GM18858 (cell line): ENCODE measurements at regions not wholly inside any gene's neighbourhood (a gene's known extent, or its start where the extent isn't known, plus 50 kb on each side); places are given as distances from the start of the nearest gene placed in this dataset.
"Not testable (repeated sequence)": the region's sequence is repeated elsewhere in the genome, so short reads cannot be mapped to it uniquely, and the experiment has no call there.

ENCODE experiments used
- ATAC-seq: cut with Tn5 transposase; IDR thresholded peaks from one replicate; pipeline ENCODE4 v1.9.1; 2021; ENCODE audit not compliant: unreplicated experiment

DNA sequence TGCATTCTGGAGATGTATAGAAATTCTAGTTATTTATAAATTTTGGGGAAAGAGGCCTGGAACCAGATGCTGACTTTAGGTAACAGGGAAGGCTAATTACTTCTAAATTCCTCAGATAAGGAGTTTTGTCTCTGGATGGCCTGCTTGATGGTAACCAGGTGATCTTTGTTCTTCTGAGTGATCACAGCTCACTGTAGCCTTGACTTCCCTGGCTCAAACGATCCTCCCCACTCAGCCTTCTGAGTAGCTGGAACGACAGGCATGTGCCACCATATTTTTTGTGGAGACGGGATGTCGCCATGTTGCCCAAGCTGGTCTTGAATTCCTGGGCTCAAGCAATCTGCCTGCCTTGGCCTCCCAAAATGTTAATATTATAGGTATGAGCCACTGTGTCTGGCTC, 54.4 kb upstream of the MSH6 start:
- no peak for ATAC-seq

DNA sequence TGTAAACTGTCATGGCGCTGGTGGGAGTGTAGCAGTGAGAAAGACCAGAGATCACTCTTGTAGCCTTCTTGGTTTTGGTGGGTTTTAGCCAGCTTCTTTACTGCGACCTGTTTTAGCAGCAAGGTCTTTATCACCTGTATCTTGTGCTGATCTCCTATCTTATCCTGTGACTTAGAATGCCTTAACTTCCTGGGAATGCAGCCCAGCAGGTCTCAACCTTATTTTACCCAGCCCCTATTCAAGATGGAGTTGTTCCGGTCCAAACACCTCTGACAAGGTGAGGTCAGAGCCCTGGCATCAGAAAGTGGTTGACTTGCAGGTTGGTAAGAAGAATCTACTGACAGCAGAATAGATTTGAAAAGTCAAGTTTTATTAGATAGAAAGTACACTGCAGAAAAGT, 55.0 kb upstream of the MSH6 start:
- no peak for ATAC-seq

DNA sequence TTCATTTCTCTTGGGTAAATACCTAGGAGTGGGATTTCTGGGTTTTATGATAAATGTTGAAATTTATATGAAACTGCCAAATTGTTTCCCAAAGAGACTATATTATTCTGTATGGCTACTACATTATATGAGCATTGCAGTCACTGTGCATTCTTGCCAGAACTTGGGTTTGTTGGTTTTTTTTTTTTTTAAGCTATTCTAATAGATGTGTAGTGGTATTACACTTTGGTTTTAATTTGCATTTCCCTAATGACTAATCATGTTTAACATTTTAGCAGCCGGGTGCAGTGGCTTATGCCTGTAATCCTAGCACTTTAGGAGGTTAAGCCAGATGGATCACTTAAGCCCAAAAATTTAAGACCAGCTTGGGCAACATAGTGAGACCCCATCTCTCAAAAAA, 56.0 kb upstream of the MSH6 start:
- ATAC-seq = not testable (repeated sequence)

DNA sequence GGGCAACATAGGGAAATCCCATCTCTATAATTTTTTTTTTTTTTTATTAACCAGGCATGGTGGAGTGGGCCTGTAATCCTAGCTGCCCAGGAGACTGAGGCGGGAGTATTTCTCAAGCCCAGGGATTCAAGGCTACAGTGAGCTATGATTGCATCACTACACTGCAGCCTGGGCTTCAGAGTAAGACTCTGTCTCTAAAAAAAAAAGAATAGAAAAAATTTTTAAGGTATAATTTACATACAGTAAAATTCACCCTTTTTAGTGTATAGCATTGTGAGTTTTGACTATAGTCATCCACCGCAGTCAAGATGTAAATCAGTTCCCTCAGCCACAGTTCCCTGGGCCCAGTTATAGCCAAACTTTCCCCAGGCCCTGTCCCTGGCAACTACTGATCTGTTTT, 57.1 kb upstream of the MSH6 start:
- ATAC-seq = peak; percentile 17

DNA sequence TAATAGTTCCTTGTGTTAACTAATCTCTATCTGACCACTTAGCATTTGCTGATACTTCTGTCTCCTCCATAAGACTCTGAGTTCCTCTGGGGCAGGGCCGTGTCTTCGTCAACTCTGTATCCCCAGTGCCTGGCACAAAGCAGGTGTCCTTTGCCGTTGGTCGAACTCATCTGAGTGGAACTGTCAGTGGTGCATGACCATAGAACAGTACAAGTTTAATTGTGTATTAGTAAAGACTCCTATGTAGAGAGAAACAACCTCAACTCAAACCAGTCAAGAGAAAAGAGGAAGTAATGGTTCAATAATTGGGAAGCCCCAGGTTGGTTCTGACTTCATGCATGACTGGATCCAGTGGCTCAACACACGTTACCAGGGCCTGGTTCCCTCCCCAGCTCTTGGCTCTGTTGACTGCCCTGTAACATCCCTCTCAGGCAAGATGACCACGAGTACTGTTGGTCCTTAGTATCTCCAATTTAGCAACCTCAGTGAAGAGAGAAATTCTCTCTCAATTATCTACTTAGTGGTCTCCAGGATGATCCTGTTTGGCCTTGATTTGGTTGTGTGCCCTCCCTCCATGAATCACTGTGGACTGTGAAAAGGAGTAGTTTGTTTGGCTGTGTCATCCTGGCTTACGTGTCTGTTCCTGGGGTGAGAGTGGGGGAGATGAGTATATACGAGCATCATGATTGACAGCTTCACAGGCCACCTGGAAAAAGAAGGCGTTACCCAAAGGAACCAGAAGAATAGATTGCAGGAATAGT, 58.5 kb upstream of the MSH6 start:
- peak; percentile 87 for ATAC-seq

DNA sequence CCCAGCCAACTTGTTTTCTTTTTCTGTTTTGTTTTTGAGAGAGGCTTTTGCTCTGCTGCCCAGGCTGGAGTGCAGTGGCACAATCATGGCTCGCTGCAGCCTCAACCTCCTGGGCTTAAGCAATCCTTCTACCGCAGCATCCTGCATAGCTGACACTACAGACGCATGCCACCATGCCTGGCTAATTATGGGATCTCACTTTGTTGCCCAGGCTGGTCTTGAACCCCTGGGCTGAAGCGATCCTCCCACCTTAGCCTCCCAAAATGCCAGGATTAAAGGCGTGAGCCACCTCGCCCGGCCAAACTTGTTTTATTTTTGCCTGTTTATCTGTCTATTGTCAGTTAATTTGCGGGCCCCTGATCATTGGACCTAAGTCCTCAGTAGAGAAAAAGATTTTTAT, 61.6 kb upstream of the MSH6 start:
- ATAC-seq = no peak

DNA sequence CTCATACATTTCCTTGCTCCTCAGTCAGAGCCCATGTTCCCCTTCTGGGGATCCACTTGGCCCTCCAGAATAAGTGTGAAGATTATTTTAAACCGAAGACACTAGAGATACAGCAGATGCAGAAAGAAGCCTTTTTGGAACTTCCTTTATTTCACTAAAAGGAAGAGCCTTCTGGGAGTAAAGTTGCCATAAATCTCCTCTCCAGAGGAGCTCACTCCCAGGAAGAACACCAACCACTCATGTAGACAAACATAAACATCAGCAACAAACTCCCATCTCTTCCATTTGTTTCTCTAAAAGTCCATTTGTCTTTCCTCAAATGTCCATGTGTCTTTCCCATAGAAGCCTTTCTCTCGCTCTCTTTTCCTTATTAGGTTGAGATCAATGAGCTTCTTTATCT, 62.4 kb upstream of the MSH6 start:
- ATAC-seq = no peak

DNA sequence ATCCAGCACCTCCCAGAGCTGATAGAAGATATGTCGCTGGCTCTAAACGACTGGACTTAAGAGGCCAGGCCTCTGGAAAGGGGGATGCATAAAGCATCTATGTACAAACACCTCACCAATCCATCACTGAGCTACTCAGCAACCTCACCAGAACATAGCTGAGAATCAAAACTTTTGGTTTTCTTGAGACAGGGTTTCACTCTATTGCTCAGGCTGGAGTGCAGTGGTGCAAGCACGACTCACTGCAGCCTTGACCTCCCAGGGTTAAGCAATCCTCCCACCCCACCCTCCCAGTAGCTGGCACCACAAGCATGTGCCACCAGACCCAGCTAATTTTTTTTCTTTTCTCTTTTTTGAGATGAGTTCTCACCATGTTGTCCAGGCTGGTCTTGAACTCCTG, 62.9 kb upstream of the MSH6 start:
- no peak for ATAC-seq

DNA sequence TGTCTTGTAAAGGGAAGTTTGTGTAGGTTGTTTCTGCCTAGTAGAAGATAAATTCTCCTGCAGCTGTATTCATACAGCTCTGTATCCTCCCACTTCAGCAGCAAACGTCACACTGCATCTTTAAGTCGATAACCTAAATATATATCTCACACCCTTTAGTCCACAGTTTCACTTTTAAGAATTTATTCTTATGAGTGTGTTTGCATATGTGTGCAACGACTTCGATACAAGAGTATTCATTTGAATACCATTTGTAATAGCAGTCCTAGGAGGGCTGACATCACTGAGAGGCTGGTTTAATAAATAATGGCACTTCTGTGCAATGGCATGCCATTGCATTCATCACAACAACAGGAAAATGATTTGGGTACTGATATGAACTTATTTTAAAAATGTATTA, 63.8 kb upstream of the MSH6 start:
- peak; percentile 84 for ATAC-seq

DNA sequence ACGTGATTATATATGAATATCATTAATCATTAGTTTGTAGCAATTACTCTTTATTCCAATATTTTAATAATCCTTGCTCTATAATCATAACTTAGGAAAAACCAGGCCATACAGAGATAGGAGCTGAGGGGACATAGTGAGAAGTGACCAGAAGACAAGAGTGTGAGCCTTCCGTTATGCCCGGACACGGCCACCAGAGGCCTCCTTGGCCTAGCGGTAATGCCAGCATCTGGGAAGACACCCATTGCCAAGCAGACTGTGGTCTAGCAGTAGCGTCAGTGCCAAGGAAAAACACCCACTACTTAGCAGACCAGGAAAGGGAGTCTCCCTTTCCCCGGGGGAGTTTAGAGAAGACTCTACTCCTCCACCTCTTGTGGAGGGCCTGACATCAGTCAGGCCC, 66.6 kb upstream of the MSH6 start:
- ATAC-seq = not testable (repeated sequence)

DNA sequence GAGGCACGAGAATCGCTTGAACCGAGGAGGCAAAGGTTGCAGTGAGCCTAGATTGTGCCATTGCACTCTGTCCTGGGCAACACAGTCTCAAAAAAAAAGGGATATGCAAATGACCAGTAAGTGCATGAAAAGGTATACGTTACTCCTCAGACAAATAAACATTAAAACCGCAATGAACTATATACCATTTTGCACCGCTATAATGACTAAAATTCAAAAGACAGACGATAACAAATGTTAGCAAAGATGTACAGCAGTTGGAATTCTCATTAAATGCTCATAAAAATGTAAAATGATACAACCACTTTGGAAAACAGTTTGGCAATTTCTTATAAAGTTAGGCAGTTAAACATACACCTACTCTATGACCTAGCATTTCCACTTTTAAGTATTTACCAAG, 67.4 kb upstream of the MSH6 start:
- no peak for ATAC-seq

DNA sequence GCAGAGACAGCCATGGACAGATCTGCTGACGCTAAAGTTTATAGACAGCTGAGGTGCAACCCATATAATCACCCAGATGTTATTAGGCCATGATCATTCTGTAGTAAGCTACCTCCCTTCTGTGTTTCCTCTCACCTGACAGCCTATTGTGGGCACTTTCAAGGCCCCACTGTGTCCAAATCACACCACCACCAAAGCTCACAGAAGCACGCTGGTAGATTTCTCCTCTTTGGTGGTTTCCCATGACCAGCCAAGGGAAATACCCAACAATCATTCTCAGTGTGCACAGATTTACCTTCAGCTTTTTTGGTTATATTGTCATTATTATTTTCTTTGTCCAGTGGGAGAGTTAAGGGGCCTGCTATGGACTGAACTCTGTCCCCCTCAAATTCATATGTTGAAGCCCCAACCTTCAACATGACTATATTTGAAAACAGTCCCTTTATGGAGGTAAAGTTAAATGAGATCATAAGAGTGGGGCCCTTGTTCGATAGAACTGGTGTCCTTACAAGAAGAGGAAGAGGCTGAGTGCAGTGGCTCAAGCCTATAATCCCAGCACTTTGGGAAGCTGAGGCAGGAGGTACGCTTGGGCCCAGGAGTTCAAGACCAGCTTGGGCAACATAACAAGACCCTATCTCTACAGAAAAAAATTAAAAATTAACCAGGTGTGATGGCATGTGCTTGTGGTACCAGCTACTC, 74.0 kb upstream of the MSH6 start:
- ATAC-seq = peak; percentile 84

DNA sequence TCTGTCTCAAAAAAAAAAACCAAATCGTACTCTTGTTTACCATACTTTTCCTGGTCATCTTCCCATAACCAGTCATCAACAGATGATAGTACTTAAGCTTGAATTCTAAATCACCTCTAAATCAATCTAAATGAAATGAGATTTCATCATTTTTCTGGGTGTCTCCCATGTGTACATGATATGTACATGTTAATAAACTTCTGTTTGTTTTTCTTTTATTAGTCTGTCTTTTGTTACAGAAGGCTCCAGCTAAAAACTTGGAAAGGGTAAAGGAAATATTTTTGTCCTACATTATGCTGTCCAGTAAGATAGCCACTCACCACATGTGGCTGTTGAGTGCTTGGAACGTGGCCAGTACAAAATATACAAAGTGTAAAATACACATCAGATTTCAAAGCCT, 78.7 kb upstream of the MSH6 start:
- ATAC-seq = no peak

DNA sequence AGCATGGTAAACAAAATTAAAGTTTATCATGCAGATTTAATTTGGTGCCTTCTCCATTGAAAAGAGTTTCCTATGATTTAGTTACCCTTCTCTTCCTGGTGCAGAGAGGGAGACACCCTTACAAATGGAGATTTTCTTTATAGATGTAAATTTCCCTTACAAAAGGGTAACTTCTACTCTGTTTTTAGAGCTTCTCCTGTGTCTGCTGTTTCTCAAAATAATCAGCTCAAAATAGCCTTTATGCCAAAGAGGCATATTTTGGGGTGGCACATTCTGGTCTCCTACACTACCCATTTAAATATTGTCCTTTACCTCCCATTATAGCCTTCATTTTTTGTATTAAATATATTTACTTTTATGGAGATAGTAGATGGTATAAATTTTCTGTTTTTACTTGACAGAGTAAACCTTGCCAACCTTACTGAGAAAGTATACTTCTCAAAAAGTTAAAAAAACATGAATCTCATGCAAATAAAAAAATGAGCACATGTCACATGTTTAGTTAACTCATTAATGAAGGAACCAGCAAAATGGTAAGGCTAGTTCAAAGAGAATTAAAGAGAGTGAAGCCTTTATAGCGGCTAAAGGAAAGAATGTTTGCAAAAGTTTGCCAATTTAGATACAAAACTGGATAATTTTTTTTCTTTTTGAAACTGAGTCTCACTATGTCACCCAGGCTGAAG, 83.3 kb upstream of the MSH6 start:
- no peak for ATAC-seq

DNA sequence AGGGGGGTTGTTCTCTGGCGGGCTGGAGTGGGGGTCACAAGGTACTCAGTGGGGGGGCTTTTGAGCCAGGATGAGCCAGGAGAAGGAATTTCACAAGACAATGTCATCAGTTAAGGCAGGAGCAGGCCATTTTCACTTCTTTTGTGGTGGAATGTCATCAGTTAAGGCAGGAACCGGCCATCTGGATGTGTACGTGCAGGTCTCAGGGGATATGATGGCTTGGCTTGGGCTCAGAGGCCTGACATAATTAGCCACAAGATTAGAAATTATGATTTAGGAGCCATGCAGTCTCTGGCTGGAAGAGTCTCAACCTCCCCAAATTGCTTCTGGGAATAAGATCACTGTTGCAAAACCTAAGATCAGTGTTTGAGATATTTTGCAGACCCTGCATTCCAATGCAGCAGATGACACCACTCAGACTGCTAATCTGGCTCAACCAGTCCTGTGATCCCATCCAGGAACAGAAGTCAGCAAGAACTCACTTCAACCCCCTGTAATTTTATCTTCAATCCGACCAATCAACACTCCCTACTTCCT, 84.4 kb upstream of the MSH6 start:
- ATAC-seq = not testable (repeated sequence)

DNA sequence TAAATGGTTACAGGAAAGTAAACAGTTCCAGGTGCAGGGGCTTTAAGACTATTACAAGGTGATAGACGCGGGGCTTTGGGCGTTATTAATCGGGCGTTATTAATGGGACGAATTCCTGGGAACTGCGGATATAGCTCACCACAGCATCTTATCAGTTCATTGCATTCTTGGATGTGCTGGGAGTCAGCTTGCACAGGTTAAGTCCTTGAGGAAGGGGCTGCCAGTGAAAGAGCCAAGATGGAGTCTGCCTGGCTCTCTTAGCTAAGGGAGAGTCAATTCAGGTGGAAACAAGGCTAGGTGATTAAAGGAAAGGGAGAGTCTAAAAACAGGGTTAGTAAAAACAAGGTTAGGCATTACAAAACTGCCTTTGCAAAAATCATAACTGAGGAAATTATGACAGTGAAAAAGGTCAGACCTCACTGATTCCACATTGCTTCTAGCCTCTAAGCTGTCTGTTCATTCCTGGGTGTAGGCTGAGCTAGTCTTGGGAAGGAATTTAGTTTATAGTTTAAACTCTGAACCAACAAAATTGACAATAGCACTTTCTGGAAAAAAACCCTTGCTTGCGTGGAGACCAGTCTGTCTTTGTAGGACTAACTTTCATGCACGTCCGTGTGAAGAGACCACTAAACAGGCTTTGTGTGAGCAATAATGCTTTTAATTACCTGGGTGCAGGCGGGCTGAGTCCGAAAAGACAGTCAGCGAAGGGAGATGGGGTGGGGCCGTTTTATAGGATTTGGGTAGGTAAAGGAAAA, 85.1 kb upstream of the MSH6 start:
- not testable (repeated sequence) for ATAC-seq

DNA sequence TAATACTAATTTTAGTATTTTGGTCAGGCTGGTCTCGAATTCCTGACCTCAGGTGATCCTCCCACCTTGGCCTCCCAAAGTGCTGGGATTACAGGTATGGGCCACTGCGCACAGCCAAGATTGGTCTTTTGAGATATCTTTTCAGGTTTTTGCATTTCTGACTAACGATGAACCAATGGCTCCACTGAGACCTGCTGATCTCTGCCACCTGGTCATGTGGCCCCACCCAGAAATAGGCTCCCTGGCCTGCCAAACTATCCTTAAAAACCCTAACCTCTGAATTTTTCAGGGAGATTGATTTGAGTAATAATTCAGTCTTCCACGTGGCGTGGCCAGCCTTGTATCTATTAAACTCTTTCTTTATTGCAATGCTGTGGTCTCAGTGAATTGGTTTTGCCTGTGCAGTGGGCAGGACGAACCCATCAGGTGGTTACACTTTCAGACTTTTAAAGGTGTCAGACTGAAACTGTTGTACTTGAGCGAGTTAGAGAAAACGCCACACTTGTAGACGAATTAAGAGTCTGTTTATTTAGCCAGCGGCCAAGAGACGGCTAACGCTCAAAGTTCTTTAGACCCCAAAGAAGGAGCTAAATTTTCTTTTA, 85.8 kb upstream of the MSH6 start:
- ATAC-seq = peak; percentile 87

DNA sequence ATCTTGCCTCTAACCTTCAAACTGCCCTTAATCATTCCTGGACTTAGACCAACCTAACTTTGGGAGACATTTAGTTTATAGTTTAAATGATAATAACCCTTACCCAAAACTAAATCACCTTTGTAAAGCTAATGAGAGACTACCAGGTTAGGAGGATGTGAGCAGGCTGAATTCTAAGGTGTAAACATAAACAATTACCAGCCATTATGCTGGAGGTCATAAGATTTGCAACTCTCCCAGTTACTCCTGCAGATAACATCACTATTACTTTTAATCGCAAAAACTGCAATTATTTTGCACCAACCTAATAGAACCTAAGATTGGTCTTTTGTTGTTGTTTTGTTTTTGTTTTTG, 86.5 kb upstream of the MSH6 start:
- no peak for ATAC-seq

DNA sequence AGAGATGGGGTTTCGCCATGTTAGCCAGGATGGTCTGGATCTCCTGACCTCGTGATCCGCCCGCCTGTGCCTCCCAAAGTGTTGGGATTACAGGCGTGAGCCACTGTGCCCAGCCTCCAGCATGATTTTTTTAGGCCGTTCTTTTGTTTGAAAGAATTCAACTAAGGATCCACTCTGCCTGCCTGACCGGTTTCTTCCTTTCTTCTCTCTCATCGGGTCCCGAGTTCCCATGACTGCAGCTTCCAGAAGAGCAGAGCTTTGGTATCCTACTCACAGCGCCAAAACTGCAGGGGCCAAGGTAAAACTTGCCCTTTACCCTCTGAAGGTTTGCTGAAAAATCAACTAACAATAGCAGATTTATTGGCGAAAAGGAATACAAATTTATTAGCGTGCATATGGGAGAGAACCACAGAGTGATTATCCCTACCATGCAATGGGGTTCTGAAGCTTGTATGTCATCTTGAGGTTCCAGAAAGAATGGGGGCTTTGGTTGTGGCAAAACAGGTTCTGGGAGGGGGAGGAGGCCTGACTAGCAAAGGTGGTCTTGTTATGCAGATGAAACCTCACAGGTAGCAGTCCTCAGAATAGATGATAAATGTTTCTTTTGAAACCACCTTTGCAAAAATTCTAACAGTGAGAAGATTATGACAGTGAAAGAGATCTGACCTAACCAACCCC, 87.0 kb upstream of the MSH6 start:
- ATAC-seq = no peak

DNA sequence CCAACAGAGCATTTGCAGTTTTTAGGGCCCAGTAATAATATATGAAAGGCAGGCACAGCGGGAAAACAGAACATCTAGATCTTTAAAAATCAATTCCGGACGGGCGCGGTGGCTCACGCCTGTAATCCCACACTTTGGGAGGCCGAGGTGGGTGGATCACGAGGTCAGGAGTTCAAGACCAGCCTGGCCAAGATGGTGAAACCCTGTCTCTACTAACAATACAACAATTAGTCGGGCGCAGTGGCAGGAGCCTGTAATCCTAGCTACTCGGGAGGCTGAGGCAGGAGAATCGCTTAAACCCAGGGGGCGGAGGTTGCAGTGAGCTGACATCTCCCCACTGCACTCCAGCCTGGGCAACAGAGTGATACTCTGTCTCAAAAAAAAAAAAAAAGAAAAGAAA, 88.5 kb upstream of the MSH6 start:
- not testable (repeated sequence) for ATAC-seq
